Fibroblast of mammary gland (primary cell): ENCODE measurements at regions not wholly inside any gene's neighbourhood (a gene's known extent, or its start where the extent isn't known, plus 50 kb on each side); places are given as distances from the start of the nearest gene placed in this dataset.

ENCODE experiments used
- DNase-seq: peaks from one replicate; pipeline ENCODE4 v3.0.0-alpha.2; 2010; ENCODE audit warnings: low read depth
- H3K4me3 ChIP-seq: 2 replicates; pipeline ENCODE4 v1.5.1; 2011; ENCODE audit warnings: low read depth, mild to moderate bottlenecking, low read length, moderate library complexity; ENCODE audit not compliant: control insufficient read depth
- CTCF ChIP-seq: conservative IDR thresholded peaks from 2 replicates; pipeline ENCODE4 v1.5.1; 2011; ENCODE audit warnings: low read depth, low read length, inconsistent platforms; ENCODE audit not compliant: control insufficient read depth, insufficient read depth

GRCh38 chr7:126150278-126150958, 1102.3 kb downstream of the GRM8 start:
- no peak for TF ChIP-seq CTCF
- no peak overlapping the region for H3K4me3 ChIP-seq
- DNase-seq = no peak

- DNase-seq = no peak
- H3K4me3 ChIP-seq = no peak overlapping the region
- TF ChIP-seq CTCF = no peak
Observed at GRCh38 chr7:126140858-126141466, 1111.8 kb downstream of the GRM8 start.

- H3K4me3 ChIP-seq = no peak overlapping the region
- no peak for DNase-seq
- TF ChIP-seq CTCF = no peak
Observed at GRCh38 chr7:126119981-126120380, 1132.8 kb downstream of the GRM8 start.

GRCh38 chr7:126103582-126103981, 1149.2 kb downstream of the GRM8 start:
- H3K4me3 ChIP-seq = no peak overlapping the region
- TF ChIP-seq CTCF = no peak
- DNase-seq = no peak

- no peak for DNase-seq
- no peak overlapping the region for H3K4me3 ChIP-seq
- TF ChIP-seq CTCF = no peak
Observed at GRCh38 chr7:126083014-126083413, 1153.4 kb upstream of the POT1 start.

- no peak for TF ChIP-seq CTCF
- no peak for DNase-seq
- no peak overlapping the region for H3K4me3 ChIP-seq
Observed at GRCh38 chr7:126079581-126079980, 1150.0 kb upstream of the POT1 start.
